H1 (cell line): ENCODE measurements at regions not wholly inside any gene's neighbourhood (a gene's known extent, or its start where the extent isn't known, plus 50 kb on each side); places are given as distances from the start of the nearest gene placed in this dataset.

ENCODE experiments used
- CTCF ChIA-PET: fragments of 300-600 bp; sonication (Branson Sonifier 250); formaldehyde crosslinking; loops from one replicate; lab custom pipeline; 2021; ENCODE audit not compliant: partially characterized antibody; lab: Charles Lee
- POLR2A ChIA-PET: fragments of 300-600 bp; sonication (Branson Sonifier 250); formaldehyde crosslinking; loops from one replicate; lab custom pipeline; 2021; ENCODE audit warnings: inconsistent platforms; ENCODE audit not compliant: partially characterized antibody; lab: Charles Lee
- DNase-seq, 2 experiments: peaks; one replicate each; pipeline versions ENCODE4 v3.0.0 to v3.0.0-alpha.2; 2010 to 2022; ENCODE audit warnings: low spot score in 2 of 2, low read depth in 1 of 2, mixed read lengths in 1 of 2
- FAIRE-seq: peaks from 2 replicates; lab custom pipeline; 2011; peaks lifted over from hg19 to GRCh38; lab: Jason Lieb, UNC
- H2AFZ ChIP-seq: 2 replicates; pipeline ENCODE4 v1.8.1; 2012; ENCODE audit warnings: low read length, inconsistent platforms
- H2AK5ac ChIP-seq: 2 replicates; pipeline ENCODE4 v1.6.1; 2013; ENCODE audit warnings: low read depth, low read length
- H2BK120ac ChIP-seq: replicated peaks from 2 replicates; pipeline ENCODE3; 2013; ENCODE audit warnings: low read depth, low read length, inconsistent platforms
- H2BK12ac ChIP-seq: 2 replicates; pipeline ENCODE4 v1.6.1; 2013; ENCODE audit warnings: low read depth, low read length
- H2BK15ac ChIP-seq: 2 replicates; pipeline ENCODE4 v1.6.1; 2013; ENCODE audit warnings: low read length
- H2BK20ac ChIP-seq: 2 replicates; pipeline ENCODE4 v1.6.1; 2013; ENCODE audit warnings: low read length
- H2BK5ac ChIP-seq: 2 replicates; pipeline ENCODE4 v1.6.1; 2013; ENCODE audit warnings: low read depth, low read length
- H3K14ac ChIP-seq: 2 replicates; pipeline ENCODE4 v1.6.1; 2013; ENCODE audit warnings: inconsistent platforms; ENCODE audit not compliant: insufficient read length
- H3K18ac ChIP-seq: 2 replicates; pipeline ENCODE4 v1.6.1; 2013; ENCODE audit warnings: low read length; ENCODE audit errors: extremely low read depth
- H3K23ac ChIP-seq: 2 replicates; pipeline ENCODE4 v1.6.1; 2013; ENCODE audit warnings: inconsistent platforms; ENCODE audit not compliant: insufficient read length
- H3K23me2 ChIP-seq: 2 replicates; pipeline ENCODE4 v1.6.1; 2013; ENCODE audit warnings: low read depth, low read length
- H3K27ac ChIP-seq: 2 replicates; pipeline ENCODE4 v1.6.1; 2011; ENCODE audit warnings: low read depth, low read length, inconsistent platforms
- H3K27me3 ChIP-seq, 4 experiments: replicated peaks in 1 of 4; 1 replicate in 1 of 4; 2 replicates in 3 of 4; pipeline versions ENCODE4 v1.6.1 to v1.8.1; 2011 to 2013; ENCODE audit warnings: low read length in 3 of 4, mild to moderate bottlenecking in 3 of 4, inconsistent platforms in 2 of 4, mixed read lengths in 2 of 4, moderate library complexity in 1 of 4; ENCODE audit not compliant: control insufficient read depth in 3 of 4, insufficient read depth in 3 of 4; ENCODE audit errors: extremely low read depth in 1 of 4
- H3K36me3 ChIP-seq, 4 experiments: 2 replicates each; pipeline versions ENCODE4 v1.6.1 to v1.8.1; 2011 to 2013; ENCODE audit warnings: mild to moderate bottlenecking in 4 of 4, low read length in 3 of 4, moderate library complexity in 2 of 4, control low read depth in 1 of 4, inconsistent platforms in 1 of 4; ENCODE audit not compliant: insufficient read depth in 4 of 4, control insufficient read depth in 2 of 4
- H3K4ac ChIP-seq: replicated peaks from 2 replicates; pipeline ENCODE3; 2013; ENCODE audit warnings: low read length, low read depth, mixed read lengths, inconsistent platforms; ENCODE audit not compliant: insufficient read length
- H3K4me1 ChIP-seq, 4 experiments: replicated peaks in 1 of 4; 1 replicate in 1 of 4; 2 replicates in 3 of 4; pipeline versions ENCODE4 v1.6.1 to v1.8.1; 2011 to 2013; ENCODE audit warnings: low read length in 3 of 4, inconsistent platforms in 2 of 4, mixed read lengths in 1 of 4; ENCODE audit not compliant: insufficient read depth in 4 of 4, control insufficient read depth in 3 of 4
- H3K4me2 ChIP-seq, 2 experiments: 2 replicates each; pipeline versions ENCODE4 v1.6.1 to v1.8.1; 2011 to 2013; ENCODE audit warnings: low read depth in 2 of 2, low read length in 2 of 2, control low read depth in 1 of 2, inconsistent platforms in 1 of 2, mild to moderate bottlenecking in 1 of 2; ENCODE audit not compliant: insufficient read depth in 1 of 2
- H3K4me3 ChIP-seq, 4 experiments: fragments of 200-600, 300-600 bp in 1 of 4; sonication (generic), shearing (Covaris generic), sonication (Bioruptor Twin) in 1 of 4; 2 replicates each; pipeline versions ENCODE4 v1.5.1 to v1.8.1; 2011 to 2016; ENCODE audit warnings: low read length in 4 of 4, low read depth in 3 of 4, control low read depth in 2 of 4, inconsistent platforms in 2 of 4, mild to moderate bottlenecking in 2 of 4, mixed read lengths in 1 of 4, moderate library complexity in 1 of 4; ENCODE audit not compliant: insufficient read depth in 2 of 4; ENCODE audit errors: extremely low read depth in 1 of 4
- H3K56ac ChIP-seq: replicated peaks from 2 replicates; pipeline ENCODE3; 2013; ENCODE audit warnings: low read depth, mild to moderate bottlenecking, mixed read lengths, low read length, inconsistent platforms; ENCODE audit not compliant: insufficient read length
- H3K79me1 ChIP-seq: 2 replicates; pipeline ENCODE4 v1.6.1; 2013; ENCODE audit warnings: low read depth, low read length, control low read depth
- H3K79me2 ChIP-seq, 2 experiments: 2 replicates each; pipeline versions ENCODE4 v1.6.1 to v1.8.1; 2012 to 2013; ENCODE audit warnings: low read length in 2 of 2, mild to moderate bottlenecking in 2 of 2, inconsistent platforms in 1 of 2; ENCODE audit not compliant: insufficient read depth in 2 of 2, control insufficient read depth in 1 of 2
- H3K9ac ChIP-seq, 4 experiments: replicated peaks in 1 of 4; 1 replicate in 1 of 4; 2 replicates in 3 of 4; pipeline versions ENCODE4 v1.6.1 to v1.8.1; 2011 to 2013; ENCODE audit warnings: low read depth in 3 of 4, low read length in 3 of 4, control low read depth in 2 of 4, mild to moderate bottlenecking in 2 of 4, moderate library complexity in 2 of 4, inconsistent platforms in 1 of 4; ENCODE audit errors: extremely low read depth in 1 of 4
- H3K9me3 ChIP-seq, 2 experiments: 2 replicates each; pipeline versions ENCODE4 v1.6.1 to v1.8.1; 2012 to 2013; ENCODE audit warnings: mild to moderate bottlenecking in 2 of 2, moderate library complexity in 2 of 2, control low read depth in 1 of 2, inconsistent platforms in 1 of 2, low read depth in 1 of 2, low read length in 1 of 2, mixed read lengths in 1 of 2; ENCODE audit not compliant: insufficient read depth in 2 of 2
- H4K20me1 ChIP-seq, 2 experiments: replicated peaks in 1 of 2; 2 replicates each; pipeline versions ENCODE3 to v1.8.1; 2011 to 2013; ENCODE audit warnings: inconsistent platforms in 2 of 2, low read length in 2 of 2, mild to moderate bottlenecking in 1 of 2; ENCODE audit not compliant: insufficient read depth in 2 of 2, control insufficient read depth in 1 of 2
- H4K5ac ChIP-seq: 2 replicates; pipeline ENCODE4 v1.6.1; 2013; ENCODE audit warnings: low read length, low read depth, mixed read lengths, inconsistent platforms; ENCODE audit not compliant: insufficient read length
- H4K8ac ChIP-seq: 2 replicates; pipeline ENCODE4 v1.8.0; 2013; ENCODE audit warnings: mild to moderate bottlenecking, moderate library complexity, low read length, inconsistent platforms; ENCODE audit not compliant: insufficient read depth; ENCODE audit errors: extremely low read depth
- H4K91ac ChIP-seq: replicated peaks from 2 replicates; pipeline ENCODE3; 2013; ENCODE audit warnings: low read length, mixed read lengths, inconsistent platforms; ENCODE audit not compliant: insufficient read length
- KDM1A ChIP-seq: fragments of 200-600, 300-600 bp; sonication (generic); IDR thresholded peaks from 2 replicates; pipeline ENCODE4 v1.7.1; 2016; ENCODE audit warnings: mild to moderate bottlenecking, low read length, borderline replicate concordance
- SAP30 ChIP-seq: fragments of 300-600 bp; sonication (generic); IDR thresholded peaks from 2 replicates; pipeline ENCODE4 v1.7.1; 2012; ENCODE audit warnings: low read length, moderate library complexity, mild to moderate bottlenecking, inconsistent platforms; ENCODE audit not compliant: insufficient read depth, insufficient replicate concordance
- SP1 ChIP-seq: IDR thresholded peaks from 2 replicates; pipeline ENCODE4 v1.6.1; 2011; ENCODE audit warnings: low read depth, low read length
- TEAD4 ChIP-seq: IDR thresholded peaks from 2 replicates; pipeline ENCODE4 v1.6.1; 2012; ENCODE audit warnings: low read depth, low read length, inconsistent platforms, mixed read lengths
- WGBS, 2 experiments: shearing (Covaris generic) in 1 of 2; methylation state at CpG; one replicate each; pipeline versions ENCODE4 v1.1.6 to v1.1.7; 2013 to 2015; ENCODE audit warnings: low lambda C conversion rate in 2 of 2, mixed read lengths in 2 of 2, inconsistent platforms in 1 of 2, low coverage in 1 of 2, missing lambda C conversion rate in 1 of 2; ENCODE audit not compliant: insufficient replicate concordance in 2 of 2, insufficient coverage in 1 of 2, insufficient read length in 1 of 2; ENCODE audit errors: extremely low coverage in 1 of 2, missing lambda C conversion rate in 1 of 2; 5-methylcytosine and 5-hydroxymethylcytosine counted together

DNA sequence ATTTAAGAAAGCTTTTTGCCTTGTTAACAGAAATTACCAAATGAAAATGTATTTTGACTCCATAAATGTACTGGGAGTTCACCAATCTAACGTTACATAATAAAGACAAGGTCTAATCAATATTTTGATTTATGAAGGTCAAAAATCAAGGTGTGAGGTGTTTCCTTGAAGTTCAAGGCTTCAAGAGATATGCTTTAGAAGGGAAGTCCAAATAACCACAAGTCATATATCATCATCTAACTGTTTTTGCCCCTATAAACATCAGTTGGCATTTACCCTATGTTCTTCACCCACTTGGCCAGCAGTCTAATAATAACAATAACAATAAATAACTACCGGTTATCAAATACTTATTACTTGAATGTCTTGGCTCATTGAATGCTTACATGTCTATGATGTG lies 196.1 kb upstream of the ID2 start:
- WGBS, 2 experiments, result 86% methylated on average over 2 of the region's 2 CpGs; no CpG with 5 or more reads in 1 of the 2 experiments
- H3K9me3 ChIP-seq, result no peaks in the 10 kb centered on the region
- no peaks in the 10 kb centered on the region for H3K79me2 ChIP-seq
- ChIA-PET CTCF (no interaction called here), POLR2A (no interaction called here)
- H3K4me2 ChIP-seq, result no peak overlapping the region
- H2BK5ac ChIP-seq, result no peak overlapping the region
- DNase-seq (no peak), FAIRE-seq (no peak)
- H3K36me3 ChIP-seq, result no peaks in the 10 kb centered on the region
- H3K23me2 ChIP-seq, result no peaks in the 10 kb centered on the region; the same call in 1 of the 2 replicates
- no peak overlapping the region for H4K91ac ChIP-seq
- no peak overlapping the region for H3K9ac ChIP-seq
- H4K20me1 ChIP-seq, result no peaks in the 10 kb centered on the region
- no peak overlapping the region for H3K18ac ChIP-seq
- no peak overlapping the region for H3K4ac ChIP-seq
- peaks cover 0 to 8% (median 1%) of the 10 kb centered on the region in 4 experiments; a peak in 4 of 7 replicates for H3K4me1 ChIP-seq
- no peak overlapping the region for H3K23ac ChIP-seq
- H3K4me3 ChIP-seq, result no peak overlapping the region
- no peak overlapping the region for H2BK15ac ChIP-seq
- no peak overlapping the region for H2BK12ac ChIP-seq
- H3K27ac ChIP-seq, result no peak overlapping the region
- H2AK5ac ChIP-seq, result no peak overlapping the region
- H3K79me1 ChIP-seq, result no peaks in the 10 kb centered on the region
- no peak overlapping the region for H3K56ac ChIP-seq
- H4K8ac ChIP-seq, result no peak overlapping the region
- no peaks in the 10 kb centered on the region for H3K27me3 ChIP-seq
- H4K5ac ChIP-seq, result no peak overlapping the region
- no peak overlapping the region for H2BK20ac ChIP-seq
- no peak for TF ChIP-seq SP1
- TF ChIP-seq KDM1A, result no peak
- no peak for TF ChIP-seq SAP30
- no peak for TF ChIP-seq TEAD4
- H2AFZ ChIP-seq, result no peak overlapping the region
- H3K14ac ChIP-seq, result no peak overlapping the region
- H2BK120ac ChIP-seq, result no peak overlapping the region
